ENCODE measurements at regions not wholly inside any gene's neighbourhood (a gene's known extent, or its start where the extent isn't known, plus 50 kb on each side); places are given as distances from the start of the nearest gene placed in this dataset.
"Not testable (repeated sequence)": the region's sequence is repeated elsewhere in the genome, so short reads cannot be mapped to it uniquely, and the experiment has no call there.

GRCh38 chr10:7108141-7108540, 302.7 kb downstream of the SFMBT2 start:
- TF ChIP-seq Cebpa-rat (IDR thresholded peaks at IDR 0.05), result no peak
- no peaks in the 10 kb centered on the region for H4K20me1 ChIP-seq

GRCh38 chr10:7107285-7107684, 303.5 kb downstream of the SFMBT2 start:
- H4K20me1 ChIP-seq, result no peaks in the 10 kb centered on the region
- no peak overlapping the region for H3K4me2 ChIP-seq
- peaks cover 25% of the 10 kb centered on the region for H3K4me1 ChIP-seq
- H3K4me3 ChIP-seq, result no peak overlapping the region
- H3K27me3 ChIP-seq, result no peaks in the 10 kb centered on the region
- H3K9ac ChIP-seq, result no peak overlapping the region
- peaks cover 44% of the 10 kb centered on the region for H3K9me3 ChIP-seq
- no peaks in the 10 kb centered on the region for H3K36me3 ChIP-seq
- no peak for TF ChIP-seq Cebpa-rat (IDR thresholded peaks at IDR 0.05)
- no peak overlapping the region for H3K27ac ChIP-seq

More at GRCh38 chr10:7108141-7108540, 302.7 kb downstream of the SFMBT2 start:
- no peaks in the 10 kb centered on the region for H3K27me3 ChIP-seq
- no peak overlapping the region for H3K9ac ChIP-seq
- no peak overlapping the region for H3K4me3 ChIP-seq
- H3K36me3 ChIP-seq, result no peaks in the 10 kb centered on the region
- H3K27ac ChIP-seq, result no peak overlapping the region
- H3K9me3 ChIP-seq, result peaks cover 44% of the 10 kb centered on the region
- H3K4me2 ChIP-seq, result no peak overlapping the region
- H3K4me1 ChIP-seq, result peaks cover 16% of the 10 kb centered on the region

- Histone ChIP-seq H3K9me3 (peaks cover 29% of the 10 kb centered on the region), H3K4me1 (peaks cover 48% of the 10 kb centered on the region)
- not testable (repeated sequence) for H4K20me1 ChIP-seq, H3K9ac ChIP-seq, H3K27ac ChIP-seq, H3K27me3 ChIP-seq, H3K4me2 ChIP-seq, H3K36me3 ChIP-seq, H3K4me3 ChIP-seq
Observed at GRCh38 chr10:7104379-7104778, 306.5 kb downstream of the SFMBT2 start.

GRCh38 chr10:7102557-7103349, 308.1 kb downstream of the SFMBT2 start:
- TF ChIP-seq Cebpa-rat (IDR thresholded peaks at IDR 0.05), result no peak

GRCh38 chr10:7102084-7102483, 308.8 kb downstream of the SFMBT2 start:
- Histone ChIP-seq H3K4me1 (peaks cover 61% of the 10 kb centered on the region), H3K27me3 (no peaks in the 10 kb centered on the region), H3K4me2 (peak overlapping the region; percentile 81), H3K9me3 (peaks cover 14% of the 10 kb centered on the region; the same call in 1 of the 2 replicates), H3K36me3 (no peaks in the 10 kb centered on the region), H4K20me1 (no peaks in the 10 kb centered on the region), H3K27ac (peak overlapping the region; percentile 74), H3K9ac (peak overlapping the region; percentile 68), H3K4me3 (peak overlapping the region; percentile 56)
- no peak for TF ChIP-seq Cebpa-rat (IDR thresholded peaks at IDR 0.05)

More at GRCh38 chr10:7102557-7103349, 308.1 kb downstream of the SFMBT2 start:
- H3K27me3 ChIP-seq, result no peaks in the 10 kb centered on the region
- H4K20me1 ChIP-seq, result no peaks in the 10 kb centered on the region
- H3K9me3 ChIP-seq, result peaks cover 18% of the 10 kb centered on the region
- peak overlapping the region; percentile 81 for H3K4me2 ChIP-seq
- H3K36me3 ChIP-seq, result no peaks in the 10 kb centered on the region
- H3K27ac ChIP-seq, result peak overlapping the region; percentile 74
- H3K9ac ChIP-seq, result peak overlapping the region; percentile 68
- peak overlapping the region; percentile 56 for H3K4me3 ChIP-seq
- H3K4me1 ChIP-seq, result peaks cover 54% of the 10 kb centered on the region

- H3K4me2 ChIP-seq, result peak overlapping the region; percentile 81
- H3K4me3 ChIP-seq, result peak overlapping the region; percentile 56; the same call in 1 of the 2 replicates
Observed at GRCh38 chr10:7101451-7101850, 309.4 kb downstream of the SFMBT2 start.

GRCh38 chr10:7100032-7100702, 310.7 kb downstream of the SFMBT2 start:
- H3K4me3 ChIP-seq, result no peak overlapping the region
- no peaks in the 10 kb centered on the region for H3K36me3 ChIP-seq
- no peak overlapping the region for H3K27ac ChIP-seq
- H3K4me2 ChIP-seq, result no peak overlapping the region
- H3K9me3 ChIP-seq, result peaks cover 20% of the 10 kb centered on the region; the same call in 1 of the 2 replicates
- H3K4me1 ChIP-seq, result peaks cover 66% of the 10 kb centered on the region
- TF ChIP-seq Cebpa-rat (IDR thresholded peaks at IDR 0.05), result no peak
- no peak overlapping the region for H3K9ac ChIP-seq
- H4K20me1 ChIP-seq, result no peaks in the 10 kb centered on the region
- H3K27me3 ChIP-seq, result no peaks in the 10 kb centered on the region

More at GRCh38 chr10:7101451-7101850, 309.4 kb downstream of the SFMBT2 start:
- Histone ChIP-seq H3K36me3 (no peaks in the 10 kb centered on the region), H3K9ac (no peak overlapping the region), H3K27ac (peak overlapping the region; percentile 74), H3K4me1 (peaks cover 67% of the 10 kb centered on the region), H3K9me3 (peaks cover 20% of the 10 kb centered on the region; the same call in 1 of the 2 replicates), H4K20me1 (no peaks in the 10 kb centered on the region), H3K27me3 (no peaks in the 10 kb centered on the region)
- no peak for TF ChIP-seq Cebpa-rat (IDR thresholded peaks at IDR 0.05)

GRCh38 chr10:7098160-7098762, 312.6 kb downstream of the SFMBT2 start:
- Histone ChIP-seq H3K4me1 (peaks cover 68% of the 10 kb centered on the region), H3K36me3 (no peaks in the 10 kb centered on the region), H3K4me2 (no peak overlapping the region), H3K4me3 (no peak overlapping the region), H3K27ac (no peak overlapping the region), H3K9ac (no peak overlapping the region), H4K20me1 (no peaks in the 10 kb centered on the region), H3K27me3 (no peaks in the 10 kb centered on the region), H3K9me3 (peaks cover 15% of the 10 kb centered on the region; the same call in 1 of the 2 replicates)
- TF ChIP-seq Cebpa-rat (IDR thresholded peaks at IDR 0.05), result no peak

GRCh38 chr10:7094781-7095180, 316.1 kb downstream of the SFMBT2 start:
- peaks cover 15% of the 10 kb centered on the region; the same call in 1 of the 2 replicates for H3K9me3 ChIP-seq
- H3K4me2 ChIP-seq, result no peak overlapping the region
- no peaks in the 10 kb centered on the region for H3K27me3 ChIP-seq
- H3K36me3 ChIP-seq, result no peaks in the 10 kb centered on the region
- no peak overlapping the region for H3K9ac ChIP-seq
- no peak for TF ChIP-seq Cebpa-rat (IDR thresholded peaks at IDR 0.05)
- H3K4me1 ChIP-seq, result peaks cover 67% of the 10 kb centered on the region
- no peaks in the 10 kb centered on the region for H4K20me1 ChIP-seq
- H3K4me3 ChIP-seq, result no peak overlapping the region
- H3K27ac ChIP-seq, result no peak overlapping the region

Data from BLaER1 (cell line).